HCT116 (cell line): ENCODE measurements at regions not wholly inside any gene's neighbourhood (a gene's known extent, or its start where the extent isn't known, plus 50 kb on each side); places are given as distances from the start of the nearest gene placed in this dataset.

Source experiments
- ATAC-seq: fragments of 200-7000 bp; cut with Tn5 transposase; 2 replicates; pipeline ENCODE4 v1.9.1; 2020; ENCODE audit warnings: mild to moderate bottlenecking, moderate library complexity
- BruUV-seq: library from RNA; stranded (reverse); fragments of 400-500 nt; replicated peaks from 2 replicates; lab custom pipeline; 2021; lab: Mats Ljungman, UMichigan
- CTCF ChIA-PET: fragments of 300-600 bp; sonication (Branson Sonifier 250); formaldehyde crosslinking; loops from one replicate; lab custom pipeline; 2021; ENCODE audit warnings: antibody characterized with exemption; lab: Charles Lee
- POLR2A ChIA-PET: fragments of 300-600, 350-600 bp; sonication (Branson Sonifier 250); formaldehyde crosslinking; loops from one replicate; lab custom pipeline; 2021; ENCODE audit warnings: antibody characterized with exemption; lab: Charles Lee
- RAD21 ChIA-PET, 2 experiments: fragments of 300-600 bp; sonication (Branson Sonifier 250); formaldehyde crosslinking; loops; one replicate each; lab custom pipeline; 2023; ENCODE audit warnings: low total read pairs in 2 of 2; ENCODE audit not compliant: uncharacterized antibody in 2 of 2, unreplicated experiment in 2 of 2, low non-redundant PET in 1 of 2; lab: Charles Lee
- DNase-seq: peaks from one replicate; pipeline ENCODE4 v3.0.0-alpha.2; 2010; ENCODE audit warnings: low read depth, low spot score
- H2AFZ ChIP-seq: fragments of 200-600 bp; shearing (Covaris generic), sonication (generic); 2 replicates; pipeline ENCODE4 v1.6.1; 2017; ENCODE audit warnings: low read depth, mixed run types, mixed read lengths, antibody characterized with exemption, low read length; ENCODE audit not compliant: poor library complexity, severe bottlenecking
- H3K27ac ChIP-seq: 2 replicates; pipeline ENCODE4 v1.5.1; 2012; ENCODE audit warnings: low read depth, low read length
- H3K27me3 ChIP-seq: fragments of 200-600 bp; sonication (generic); 2 replicates; pipeline ENCODE4 v1.6.1; 2016; ENCODE audit warnings: mixed run types, low read length, mixed read lengths; ENCODE audit not compliant: insufficient read depth
- H3K36me3 ChIP-seq, 2 experiments: fragments of 200-500 bp in 1 of 2; fragments of 200-600 bp in 1 of 2; sonication (Bioruptor generic) in 1 of 2; sonication (generic) in 1 of 2; 2 replicates each; pipeline versions ENCODE4 v1.5.1 to v1.6.1; 2014 to 2016; ENCODE audit warnings: low read length in 2 of 2, inconsistent platforms in 1 of 2, mixed read lengths in 1 of 2, mixed run types in 1 of 2; ENCODE audit not compliant: insufficient read depth in 2 of 2, control insufficient read depth in 1 of 2
- H3K4me1 ChIP-seq, 2 experiments: fragments of 200-600 bp in 1 of 2; sonication (generic) in 1 of 2; 2 replicates each; pipeline versions ENCODE4 v1.5.1 to v1.6.1; 2012 to 2017; ENCODE audit warnings: low read length in 2 of 2, inconsistent platforms in 1 of 2, mild to moderate bottlenecking in 1 of 2, mixed read lengths in 1 of 2, mixed run types in 1 of 2, moderate library complexity in 1 of 2; ENCODE audit not compliant: insufficient read depth in 2 of 2, control insufficient read depth in 1 of 2
- H3K4me2 ChIP-seq: fragments of 200-600 bp; sonication (generic); 2 replicates; pipeline ENCODE4 v1.6.1; 2017; ENCODE audit warnings: mixed run types, low read length, mixed read lengths
- H3K4me3 ChIP-seq, 2 experiments: fragments of 200-600 bp in 1 of 2; sonication (generic) in 1 of 2; replicated peaks in 1 of 2; 2 replicates each; pipeline ENCODE4 v1.5.1; 2011 to 2016; ENCODE audit warnings: low read length in 2 of 2, control low read depth in 1 of 2, low read depth in 1 of 2, mild to moderate bottlenecking in 1 of 2, mixed read lengths in 1 of 2, mixed run types in 1 of 2
- H3K79me2 ChIP-seq: fragments of 200-600 bp; sonication (generic); 2 replicates; pipeline ENCODE4 v1.6.1; 2017; ENCODE audit warnings: mild to moderate bottlenecking, mixed run types, low read length, moderate library complexity, mixed read lengths; ENCODE audit not compliant: insufficient read depth
- H3K9ac ChIP-seq: fragments of 200-600 bp; sonication (generic); 2 replicates; pipeline ENCODE4 v1.6.1; 2016; ENCODE audit warnings: low read length, mixed read lengths
- H3K9me2 ChIP-seq: fragments of 200-600 bp; sonication (generic), shearing (Covaris generic); 2 replicates; pipeline ENCODE4 v1.6.1; 2017; ENCODE audit warnings: mixed run types, mild to moderate bottlenecking, moderate library complexity; ENCODE audit not compliant: insufficient read depth
- H3K9me3 ChIP-seq, 2 experiments: fragments of 200-500 bp in 1 of 2; fragments of 200-600 bp in 1 of 2; sonication (Bioruptor generic) in 1 of 2; sonication (generic) in 1 of 2; 2 replicates each; pipeline ENCODE4 v1.6.1; 2014 to 2017; ENCODE audit warnings: low read length in 2 of 2, mixed read lengths in 2 of 2, inconsistent platforms in 1 of 2, low read depth in 1 of 2, mild to moderate bottlenecking in 1 of 2, mixed run types in 1 of 2, moderate library complexity in 1 of 2; ENCODE audit not compliant: control insufficient read depth in 1 of 2, insufficient read depth in 1 of 2
- H4K20me1 ChIP-seq: fragments of 200-600 bp; sonication (generic), shearing (Covaris generic); 2 replicates; pipeline ENCODE4 v1.6.1; 2017; ENCODE audit warnings: mixed run types, mild to moderate bottlenecking, moderate library complexity; ENCODE audit not compliant: insufficient read depth
- ATF3 ChIP-seq: IDR thresholded peaks from 2 replicates; pipeline ENCODE4 v1.6.1; 2012
- EGR1 ChIP-seq: IDR thresholded peaks from 2 replicates; pipeline ENCODE4 v1.6.1; 2012; ENCODE audit warnings: low read depth
- ELF1 ChIP-seq: IDR thresholded peaks from 2 replicates; pipeline ENCODE4 v1.6.1; 2012; ENCODE audit warnings: low read depth, borderline replicate concordance
- JUND ChIP-seq: IDR thresholded peaks from 2 replicates; pipeline ENCODE4 v1.6.1; 2012
- MAX ChIP-seq: IDR thresholded peaks from 2 replicates; pipeline ENCODE4 v1.6.1; 2012
- POLR2A ChIP-seq: IDR thresholded peaks from 2 replicates; pipeline ENCODE4 v1.7.0; 2011; ENCODE audit warnings: borderline replicate concordance; ENCODE audit not compliant: insufficient read depth, insufficient read length; ENCODE audit errors: extremely low read depth
- POLR2AphosphoS5 ChIP-seq: IDR thresholded peaks from 2 replicates; pipeline ENCODE4 v1.6.1; 2011; ENCODE audit warnings: mild to moderate bottlenecking, low read depth, low read length, moderate library complexity
- RAD21 ChIP-seq: IDR thresholded peaks from 2 replicates; pipeline ENCODE4 v1.6.1; 2012; ENCODE audit warnings: low read depth, mild to moderate bottlenecking
- REST ChIP-seq: IDR thresholded peaks from 2 replicates; pipeline ENCODE4 v1.6.1; 2012; ENCODE audit warnings: low read depth
- SRF ChIP-seq: IDR thresholded peaks from 2 replicates; pipeline ENCODE4 v1.6.1; 2012; ENCODE audit warnings: low read depth
- YY1 ChIP-seq: IDR thresholded peaks from 2 replicates; pipeline ENCODE4 v1.6.1; 2011; ENCODE audit warnings: low read length, low read depth, moderate library complexity, mild to moderate bottlenecking; ENCODE audit not compliant: insufficient replicate concordance; ENCODE audit errors: extremely low read depth
- ZBTB33 ChIP-seq: IDR thresholded peaks from 2 replicates; pipeline ENCODE4 v1.6.1; 2011; ENCODE audit warnings: mild to moderate bottlenecking, low read length, moderate library complexity; ENCODE audit not compliant: insufficient replicate concordance; ENCODE audit errors: extremely low read depth
- ZFX ChIP-seq: fragments of 450-650 bp; IDR thresholded peaks from 2 replicates; pipeline ENCODE4 v1.6.1; 2017
- intact Hi-C: fragments of 100-400 bp; cut with micrococcal nuclease; formaldehyde crosslinking; loops from 2 replicates; pipeline ENCODE4 v1.10.0; 2022

- intact Hi-C loops, result no loop called here
- no peaks in the 10 kb centered on the region for H3K9me2 ChIP-seq
- DNase-seq (no peak), ATAC-seq (no peak)
- no TSS peak for BruUV-seq
- H3K36me3 ChIP-seq, result no peaks in the 10 kb centered on the region
- H3K27ac ChIP-seq, result no peak overlapping the region
- no peaks in the 10 kb centered on the region for H3K79me2 ChIP-seq
- H4K20me1 ChIP-seq, result no peaks in the 10 kb centered on the region
- ChIA-PET POLR2A (no interaction called here), CTCF (no interaction called here), RAD21 (no interaction called here)
- H3K4me1 ChIP-seq, result no peaks in the 10 kb centered on the region
- H3K4me3 ChIP-seq, result no peak overlapping the region
- no peak overlapping the region for H3K9ac ChIP-seq
- no peak for TF ChIP-seq POLR2A
- no peak for TF ChIP-seq ZFX
- TF ChIP-seq SRF, result no peak
- no peak for TF ChIP-seq ELF1
- TF ChIP-seq MAX, result no peak
- no peak for TF ChIP-seq YY1
- TF ChIP-seq REST, result no peak
- no peak for TF ChIP-seq ZBTB33
- no peak for TF ChIP-seq EGR1
- no peak for TF ChIP-seq POLR2AphosphoS5
- TF ChIP-seq RAD21, result no peak
- no peak for TF ChIP-seq JUND
- no peak for TF ChIP-seq ATF3
- H3K9me3 ChIP-seq, result peaks cover 34 to 48% of the 10 kb centered on the region in 2 experiments; a peak in 2 of 4 replicates
- H2AFZ ChIP-seq, result no peak overlapping the region
- H3K4me2 ChIP-seq, result no peak overlapping the region
- H3K27me3 ChIP-seq, result no peaks in the 10 kb centered on the region
These were observed 139.7 kb upstream of the MAF start for GRCh38 chr16:79740252-79740651.
